ENCODE measurements at regions not wholly inside any gene's neighbourhood (a gene's known extent, or its start where the extent isn't known, plus 50 kb on each side); places are given as distances from the start of the nearest gene placed in this dataset.

DNA sequence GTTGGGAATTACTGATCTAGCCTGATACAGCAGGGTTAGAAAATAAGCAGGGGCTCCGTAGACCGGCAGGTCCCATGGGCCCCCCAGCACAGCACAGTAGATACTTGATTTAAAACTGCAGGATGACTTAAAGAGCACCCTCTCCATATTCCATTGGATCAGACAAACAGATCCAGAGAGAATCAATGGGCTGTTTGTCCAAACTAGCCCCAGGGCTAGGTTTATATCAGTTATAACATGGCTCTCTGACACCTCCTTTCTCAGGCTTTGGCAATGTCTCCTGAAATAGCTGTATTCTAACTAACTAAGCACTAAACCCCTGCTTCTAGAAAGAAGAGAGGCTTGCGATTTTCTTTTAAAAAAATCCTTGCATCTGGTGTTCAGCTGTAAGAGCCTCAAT, 100.4 kb upstream of the GALNT18 start:
- TF ChIP-seq, protein P1, sequence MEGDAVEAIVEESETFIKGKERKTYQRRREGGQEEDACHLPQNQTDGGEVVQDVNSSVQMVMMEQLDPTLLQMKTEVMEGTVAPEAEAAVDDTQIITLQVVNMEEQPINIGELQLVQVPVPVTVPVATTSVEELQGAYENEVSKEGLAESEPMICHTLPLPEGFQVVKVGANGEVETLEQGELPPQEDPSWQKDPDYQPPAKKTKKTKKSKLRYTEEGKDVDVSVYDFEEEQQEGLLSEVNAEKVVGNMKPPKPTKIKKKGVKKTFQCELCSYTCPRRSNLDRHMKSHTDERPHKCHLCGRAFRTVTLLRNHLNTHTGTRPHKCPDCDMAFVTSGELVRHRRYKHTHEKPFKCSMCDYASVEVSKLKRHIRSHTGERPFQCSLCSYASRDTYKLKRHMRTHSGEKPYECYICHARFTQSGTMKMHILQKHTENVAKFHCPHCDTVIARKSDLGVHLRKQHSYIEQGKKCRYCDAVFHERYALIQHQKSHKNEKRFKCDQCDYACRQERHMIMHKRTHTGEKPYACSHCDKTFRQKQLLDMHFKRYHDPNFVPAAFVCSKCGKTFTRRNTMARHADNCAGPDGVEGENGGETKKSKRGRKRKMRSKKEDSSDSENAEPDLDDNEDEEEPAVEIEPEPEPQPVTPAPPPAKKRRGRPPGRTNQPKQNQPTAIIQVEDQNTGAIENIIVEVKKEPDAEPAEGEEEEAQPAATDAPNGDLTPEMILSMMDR (optimal IDR thresholded peaks at IDR 0.05 in 1 of 3, IDR thresholded peaks at IDR 0.05 in 1 of 3, conservative IDR thresholded peaks at IDR 0.05 in 1 of 3; ENCODE audit: extremely low read depth in 1 of 3, insufficient read depth in 2 of 3, low read length in 3 of 3), result no peak
- TF ChIP-seq EZH2 (IDR thresholded peaks at IDR 0.05; ENCODE audit: low read length), result no peak
